GM12891 (cell line): ENCODE measurements at regions not wholly inside any gene's neighbourhood (a gene's known extent, or its start where the extent isn't known, plus 50 kb on each side); places are given as distances from the start of the nearest gene placed in this dataset.

Source experiments
- DNase-seq: peaks from one replicate; pipeline ENCODE4 v3.0.0; 2011; ENCODE audit warnings: low spot score; ENCODE audit not compliant: insufficient read length
- FAIRE-seq: peaks from 2 replicates; lab custom pipeline; 2011; peaks lifted over from hg19 to GRCh38; lab: Jason Lieb, UNC
- PAX5 ChIP-seq: IDR thresholded peaks from 2 replicates; pipeline ENCODE4 v1.6.1; 2011; ENCODE audit warnings: low read length, moderate library complexity, mild to moderate bottlenecking; ENCODE audit not compliant: insufficient read depth, severe bottlenecking
- POLR2A ChIP-seq: IDR thresholded peaks from 2 replicates; pipeline ENCODE4 v1.6.1; 2011; ENCODE audit warnings: low read depth, low read length, control low read depth
- POLR2AphosphoS5 ChIP-seq: IDR thresholded peaks from 2 replicates; pipeline ENCODE4 v1.6.1; 2011; ENCODE audit warnings: low read depth, low read length, control low read depth
- POU2F2 ChIP-seq: IDR thresholded peaks from 2 replicates; pipeline ENCODE4 v1.6.1; 2011; ENCODE audit warnings: low read depth, mild to moderate bottlenecking, control low read depth, low read length, moderate library complexity
- SPI1 ChIP-seq: IDR thresholded peaks from 2 replicates; pipeline ENCODE4 v1.6.1; 2011; ENCODE audit warnings: low read depth, low read length, control low read depth
- TAF1 ChIP-seq: IDR thresholded peaks from 2 replicates; pipeline ENCODE4 v1.6.1; 2011; ENCODE audit warnings: low read depth, low read length, control low read depth

DNA sequence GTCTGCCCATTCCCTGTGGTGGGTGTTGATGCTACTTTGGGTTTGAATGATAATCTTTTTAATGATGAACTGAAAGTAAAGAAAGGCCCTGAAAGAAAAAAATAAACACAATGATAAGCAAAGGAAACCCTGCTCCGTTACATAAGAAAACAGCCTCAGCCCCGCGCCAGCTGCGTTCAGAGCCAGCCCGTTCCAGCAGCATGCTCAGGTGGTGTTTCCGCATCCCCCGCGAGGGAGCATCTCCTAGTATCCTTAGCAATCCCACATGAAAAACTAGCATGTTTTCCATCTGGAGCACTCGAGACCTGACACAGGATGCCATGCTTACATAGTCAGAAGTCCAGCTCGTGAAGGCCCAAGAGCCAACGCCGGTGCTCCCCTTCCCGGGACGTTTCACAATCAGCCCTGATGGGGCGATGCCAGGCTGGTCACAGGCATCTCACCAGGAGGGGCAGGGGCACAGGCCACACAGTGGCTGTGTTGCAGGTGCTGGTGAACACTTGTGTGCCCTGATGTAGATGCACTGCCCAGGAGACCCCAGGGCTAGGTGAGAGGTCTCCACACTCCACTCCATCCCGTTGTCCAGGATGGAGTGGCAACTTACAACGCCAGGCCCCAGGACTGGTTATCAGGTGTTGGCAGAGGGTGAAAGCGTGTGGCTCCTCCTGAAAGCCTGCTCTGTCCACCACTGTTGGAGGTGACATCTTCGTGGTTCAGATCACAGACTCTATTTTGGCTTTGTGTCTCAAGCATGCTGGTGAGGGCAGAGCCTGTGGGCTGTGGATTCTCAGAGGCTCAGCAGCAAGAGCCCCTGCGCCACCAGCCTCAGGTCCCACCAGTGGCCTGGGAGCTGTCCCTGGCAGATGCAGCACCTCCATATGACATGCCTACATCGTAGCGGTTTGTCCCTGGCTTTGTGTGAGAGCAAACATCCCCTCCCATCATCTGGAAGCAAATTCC is 246.8 kb upstream of the IRX1 start:
- DNase-seq, result no peak
- no peak for FAIRE-seq
- no peak for TF ChIP-seq POLR2A
- TF ChIP-seq POU2F2, result no peak
- TF ChIP-seq POLR2AphosphoS5, result no peak
- TF ChIP-seq PAX5, result no peak
- no peak for TF ChIP-seq SPI1
- TF ChIP-seq TAF1, result no peak

- FAIRE-seq (no peak), DNase-seq (no peak)
- TF ChIP-seq POLR2A, result no peak
- TF ChIP-seq POU2F2, result no peak
- TF ChIP-seq TAF1, result no peak
- no peak for TF ChIP-seq PAX5
- no peak for TF ChIP-seq POLR2AphosphoS5
- TF ChIP-seq SPI1, result no peak
Measured at GRCh38 chr5:3347741-3348140, 247.9 kb upstream of the IRX1 start.

DNA sequence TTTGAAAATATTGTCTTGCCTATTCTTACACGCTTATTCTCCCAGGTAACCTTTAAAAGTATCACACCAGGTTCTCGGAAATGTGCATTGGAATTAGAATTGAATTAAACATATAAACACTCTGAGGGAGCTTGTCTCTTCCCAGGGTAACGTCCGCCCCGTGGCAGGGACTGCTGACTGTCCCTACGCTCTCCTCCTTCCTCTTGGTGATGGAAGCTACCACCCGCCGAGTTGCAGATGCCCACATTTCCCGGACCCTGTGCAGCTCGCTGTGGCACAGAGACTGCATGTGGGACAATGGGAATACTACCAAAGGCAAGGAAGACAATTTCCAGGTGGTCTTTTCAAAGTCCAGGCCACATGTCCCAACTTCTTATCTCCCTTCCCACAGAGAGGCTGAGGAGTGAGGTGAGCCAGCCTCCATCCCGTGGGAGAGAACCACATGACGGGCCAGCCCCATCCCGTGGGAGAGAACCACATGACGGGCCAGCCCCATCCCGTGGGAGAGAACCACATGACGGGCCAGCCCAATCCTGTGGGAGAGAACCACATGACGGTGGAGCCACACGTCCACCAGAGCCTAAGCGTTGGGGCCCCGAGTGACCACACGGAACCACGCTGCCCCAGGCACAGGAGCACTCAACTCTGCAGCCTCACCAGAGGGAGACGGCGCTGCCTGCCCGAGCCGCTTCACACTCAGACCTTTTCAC is 249.4 kb upstream of the IRX1 start:
- TF ChIP-seq PAX5, result no peak
- TF ChIP-seq TAF1, result no peak
- no peak for TF ChIP-seq POLR2A
- no peak for TF ChIP-seq POLR2AphosphoS5
- TF ChIP-seq POU2F2, result no peak
- no peak for TF ChIP-seq SPI1
- DNase-seq (no peak), FAIRE-seq (no peak)

DNA sequence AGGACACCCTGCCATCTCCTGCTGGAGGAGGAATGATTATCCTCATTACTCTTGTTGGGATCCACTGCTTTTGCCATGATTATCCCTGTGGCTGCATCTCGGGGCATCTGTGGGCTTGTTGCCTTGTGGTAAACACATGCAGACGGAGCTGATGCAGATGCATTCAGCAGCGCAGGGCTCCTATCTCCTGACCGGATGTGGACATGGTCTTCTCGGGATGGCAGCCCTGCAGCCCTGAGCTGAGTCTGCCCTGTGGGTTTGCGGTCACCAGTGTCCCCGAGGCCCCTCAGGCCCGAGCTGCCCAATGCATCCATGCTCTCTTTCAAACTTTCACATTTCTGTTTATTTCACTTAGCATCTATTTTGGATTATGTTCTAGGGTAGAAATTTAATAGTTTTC is 250.4 kb upstream of the IRX1 start:
- no peak for DNase-seq
- TF ChIP-seq SPI1, result no peak
- no peak for TF ChIP-seq PAX5
- TF ChIP-seq POLR2AphosphoS5, result no peak
- TF ChIP-seq POLR2A, result no peak
- no peak for TF ChIP-seq POU2F2
- no peak for TF ChIP-seq TAF1
- no peak for FAIRE-seq

DNA sequence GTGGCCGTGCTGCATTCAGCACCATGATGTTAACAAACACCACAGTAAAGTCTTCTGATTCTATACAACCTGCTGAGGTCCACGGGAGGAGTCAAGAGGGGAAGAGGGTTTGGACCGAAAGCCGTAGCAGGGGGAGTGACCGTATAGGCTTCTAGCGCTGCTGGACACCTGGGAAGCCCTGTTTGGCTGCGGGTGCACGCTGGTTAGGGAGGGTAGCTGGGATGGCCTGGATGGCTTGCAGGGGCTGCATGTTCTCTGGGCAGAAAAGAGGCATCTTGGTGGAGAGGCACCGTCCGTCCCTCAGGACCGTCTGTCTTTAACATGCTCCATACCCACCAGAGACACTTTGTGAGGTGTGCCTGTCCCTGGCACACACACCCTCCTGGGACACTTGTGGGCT is 251.0 kb upstream of the IRX1 start:
- FAIRE-seq (no peak), DNase-seq (no peak)
- TF ChIP-seq SPI1, result no peak
- no peak for TF ChIP-seq POLR2A
- no peak for TF ChIP-seq PAX5
- TF ChIP-seq POLR2AphosphoS5, result no peak
- TF ChIP-seq TAF1, result no peak
- no peak for TF ChIP-seq POU2F2

DNA sequence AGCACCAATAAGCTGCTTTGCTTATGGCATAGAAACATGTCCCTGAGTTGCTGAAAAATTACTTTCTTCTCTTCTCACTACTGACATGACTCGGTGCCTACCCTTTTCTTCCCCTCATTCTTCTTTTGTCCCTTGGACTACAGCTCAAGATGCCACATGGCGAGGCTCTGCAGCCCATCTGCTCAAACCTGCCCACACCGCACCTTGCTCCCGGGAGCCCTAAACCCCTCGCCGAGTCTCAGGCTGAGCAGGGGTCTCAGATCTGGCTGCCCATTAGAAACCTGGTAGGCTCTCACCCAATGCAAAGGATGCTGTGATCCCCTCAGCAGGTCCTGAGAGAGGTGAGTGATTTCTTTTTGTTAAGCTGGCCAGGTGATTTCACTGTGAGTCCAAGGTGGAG is 251.7 kb upstream of the IRX1 start:
- FAIRE-seq (no peak), DNase-seq (no peak)
- TF ChIP-seq PAX5, result no peak
- no peak for TF ChIP-seq POLR2AphosphoS5
- no peak for TF ChIP-seq POU2F2
- TF ChIP-seq TAF1, result no peak
- no peak for TF ChIP-seq POLR2A
- TF ChIP-seq SPI1, result no peak

- FAIRE-seq (no peak), DNase-seq (no peak)
- TF ChIP-seq TAF1 (no peak), POU2F2 (no peak), PAX5 (no peak), SPI1 (no peak), POLR2A (no peak), POLR2AphosphoS5 (no peak)
Measured at GRCh38 chr5:3343211-3343610, 252.4 kb upstream of the IRX1 start.

DNA sequence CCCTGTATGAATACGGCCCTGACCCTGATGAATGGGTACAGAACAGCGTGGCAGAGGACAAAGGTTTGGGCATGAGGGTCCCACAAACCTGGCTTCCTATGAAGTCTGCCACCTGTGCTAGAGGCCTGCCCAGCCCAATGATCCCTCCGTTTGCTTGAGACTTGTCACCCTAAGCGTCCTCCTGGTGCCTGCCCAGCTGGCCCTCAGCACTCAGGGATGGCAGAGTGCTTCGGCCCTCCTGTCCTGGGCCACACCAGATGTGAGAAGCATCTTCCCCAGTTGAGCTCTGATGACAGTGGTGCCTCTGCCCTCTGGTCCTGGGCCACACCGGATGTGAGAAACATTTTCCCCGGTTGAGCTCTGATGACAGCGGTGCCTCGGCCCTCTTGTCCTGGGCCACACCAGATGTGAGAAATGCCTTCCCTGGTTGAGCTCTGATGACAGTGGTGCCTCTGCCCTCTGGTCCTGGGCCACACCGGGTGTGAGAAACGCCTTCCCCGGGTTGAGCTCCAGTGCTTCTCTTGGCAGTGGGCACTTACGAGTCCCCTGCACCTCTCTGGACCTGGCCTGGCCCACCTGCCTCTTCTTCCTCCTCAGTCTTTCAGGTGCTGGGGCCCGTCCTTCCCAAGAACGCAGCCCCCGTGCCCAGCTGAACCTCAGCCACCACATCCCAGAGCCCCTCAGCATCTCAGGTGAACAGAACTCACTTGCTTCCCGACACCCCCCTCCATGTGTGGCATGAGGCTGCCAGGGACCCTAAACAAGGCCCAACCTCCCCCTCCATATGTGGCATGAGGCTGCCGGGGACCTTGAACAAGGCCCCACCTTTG is 253.1 kb upstream of the IRX1 start:
- DNase-seq (no peak), FAIRE-seq (no peak)
- TF ChIP-seq TAF1 (no peak), PAX5 (no peak)
